GM12878 (cell line): ENCODE measurements at regions not wholly inside any gene's neighbourhood (a gene's known extent, or its start where the extent isn't known, plus 50 kb on each side); places are given as distances from the start of the nearest gene placed in this dataset.

ENCODE experiments used
- ATAC-seq: fragments of 200-7000 bp; cut with Tn5 transposase; 3 replicates; pipeline ENCODE4 v1.9.1; 2020; ENCODE audit warnings: mild to moderate bottlenecking, moderate library complexity
- BruUV-seq: library from RNA; stranded (reverse); fragments of 400-500 nt; replicated peaks from 2 replicates; lab custom pipeline; 2021; lab: Mats Ljungman, UMichigan
- CTCF ChIA-PET: fragments of 300-600 bp; sonication (Branson Sonifier 250); formaldehyde crosslinking; extraction: SDS; loops from one replicate; lab custom pipeline; 2021; ENCODE audit warnings: inconsistent platforms; lab: Yijun Ruan, JAX
- POLR2A ChIA-PET: fragments of 350-600 bp; formaldehyde crosslinking; extraction: SDS; loops from one replicate; lab custom pipeline; 2021; ENCODE audit warnings: inconsistent platforms; lab: Charles Lee
- RAD21 ChIA-PET: fragments of 300-600 bp; sonication (Branson Sonifier 250); formaldehyde crosslinking; loops from one replicate; lab custom pipeline; 2023; ENCODE audit warnings: antibody characterized with exemption; ENCODE audit not compliant: unreplicated experiment; lab: Charles Lee
- SMC1A ChIA-PET: fragments of 300-600 bp; sonication (Branson Sonifier 250); formaldehyde crosslinking; loops from one replicate; lab custom pipeline; 2023; ENCODE audit not compliant: unreplicated experiment, uncharacterized antibody; lab: Charles Lee
- DNase-seq: peaks from one replicate; pipeline ENCODE4 v3.0.0-alpha.2; 2011; ENCODE audit warnings: low read depth, low spot score
- FAIRE-seq: peaks from 3 replicates; lab custom pipeline; 2011; peaks lifted over from hg19 to GRCh38; lab: Jason Lieb, UNC
- H2AFZ ChIP-seq: 2 replicates; pipeline ENCODE4 v1.6.0; 2011; ENCODE audit warnings: low read depth, low read length, control low read depth; ENCODE audit not compliant: control insufficient read depth
- H3K27ac ChIP-seq: 2 replicates; pipeline ENCODE4 v1.5.1; 2011; ENCODE audit warnings: control low read depth; ENCODE audit not compliant: control insufficient read depth, insufficient read depth
- H3K27me3 ChIP-seq, 2 experiments: replicated peaks in 1 of 2; 2 replicates each; pipeline versions ENCODE4 v1.6.0 to v1.6.1; 2011; ENCODE audit warnings: low read length in 1 of 2; ENCODE audit not compliant: control insufficient read depth in 2 of 2, insufficient read depth in 2 of 2
- H3K36me3 ChIP-seq, 2 experiments: 2 replicates each; pipeline ENCODE4 v1.5.1; 2011; ENCODE audit warnings: low read length in 1 of 2; ENCODE audit not compliant: control insufficient read depth in 2 of 2, insufficient read depth in 2 of 2
- H3K4me1 ChIP-seq: 2 replicates; pipeline ENCODE4 v1.6.1; 2011; ENCODE audit warnings: mild to moderate bottlenecking, low read length, moderate library complexity, mixed read lengths; ENCODE audit not compliant: control insufficient read depth, insufficient read depth
- H3K4me2 ChIP-seq: 2 replicates; pipeline ENCODE4 v1.6.0; 2011; ENCODE audit warnings: control low read depth; ENCODE audit not compliant: control insufficient read depth, insufficient read depth
- H3K4me3 ChIP-seq: fragments of 200-600 bp; sonication (generic); 2 replicates; pipeline ENCODE4 v1.5.1; 2016
- H3K79me2 ChIP-seq: 2 replicates; pipeline ENCODE4 v1.6.0; 2011; ENCODE audit warnings: low read length; ENCODE audit not compliant: control insufficient read depth, insufficient read depth
- H3K9ac ChIP-seq: 2 replicates; pipeline ENCODE4 v1.8.0; 2011; ENCODE audit warnings: low read length, control low read depth, mixed read lengths; ENCODE audit not compliant: control insufficient read depth, insufficient read depth
- H3K9me3 ChIP-seq: replicated peaks from 3 replicates; pipeline ENCODE4 v1.5.1; 2011; ENCODE audit warnings: mild to moderate bottlenecking, low read length; ENCODE audit not compliant: control insufficient read depth, insufficient read depth
- H4K20me1 ChIP-seq: 2 replicates; pipeline ENCODE4 v1.6.0; 2011; ENCODE audit not compliant: control insufficient read depth, insufficient read depth
- CEBPB ChIP-seq, 2 experiments: fragments of 150-350 bp in 1 of 2; IDR thresholded peaks; 2 replicates each; pipeline ENCODE4 v1.6.1; 2012 to 2014; ENCODE audit warnings: low read depth in 2 of 2, low read length in 2 of 2, borderline replicate concordance in 1 of 2, inconsistent platforms in 1 of 2
- EGR1 ChIP-seq, 2 experiments: IDR thresholded peaks; 1 replicate in 1 of 2; 2 replicates in 1 of 2; pipeline ENCODE4 v1.6.1; 2011 to 2012; ENCODE audit warnings: low read depth in 2 of 2, low read length in 2 of 2, borderline replicate concordance in 1 of 2, mild to moderate bottlenecking in 1 of 2, moderate library complexity in 1 of 2
- POLR2AphosphoS2 ChIP-seq: IDR thresholded peaks from 2 replicates; pipeline ENCODE4 v1.6.1; 2011; ENCODE audit warnings: low read depth, mild to moderate bottlenecking, low read length, improper control_type of control experiment, moderate library complexity
- ZBTB33 ChIP-seq: fragments of 450-650 bp; IDR thresholded peaks from 2 replicates; pipeline ENCODE4 v1.6.1; 2017; ENCODE audit warnings: mild to moderate bottlenecking
- ZNF274 ChIP-seq: IDR thresholded peaks from one replicate; pipeline ENCODE4 v1.8.0; 2011; ENCODE audit not compliant: insufficient read length, insufficient read depth
- WGBS: methylation state at CpG from one replicate; pipeline ENCODE4 v1.1.6; 2016; ENCODE audit warnings: low lambda C conversion rate; ENCODE audit not compliant: insufficient replicate concordance, insufficient coverage; ENCODE audit errors: missing lambda C conversion rate; 5-methylcytosine and 5-hydroxymethylcytosine counted together
- in situ Hi-C: fragments of 300-500 bp; cut with MboI; formaldehyde crosslinking; loops from 9 replicates; pipeline ENCODE4 v1.14.3; 2018; ENCODE audit warnings: mixed read lengths
- intact Hi-C: fragments of 100-400 bp; cut with micrococcal nuclease; formaldehyde crosslinking; loops from one replicate; pipeline ENCODE4 v1.14.2; 2022; ENCODE audit not compliant: unreplicated experiment
- TF ChIP-seq, protein P1 (sequence below): fragments of 450-650 bp; IDR thresholded peaks from 2 replicates; pipeline ENCODE4 v1.6.1; 2017; ENCODE audit warnings: antibody characterized with exemption, mild to moderate bottlenecking, moderate library complexity
- TF ChIP-seq, protein P2 (sequence below): IDR thresholded peaks from 2 replicates; pipeline ENCODE4 v1.6.1; 2011; ENCODE audit warnings: low read depth, mild to moderate bottlenecking, low read length, moderate library complexity, borderline replicate concordance; ENCODE audit errors: extremely low read depth

- H3K4me2 ChIP-seq: no peak overlapping the region
- ChIA-PET POLR2A (interaction anchor here (0.7 kb wide), 1 partner anchor 881 kb away, joined by 5 read pairs; no protein-coding TSS in a partner anchor), RAD21 (no interaction called here), CTCF (no interaction called here), SMC1A (no interaction called here)
- H3K36me3 ChIP-seq: no peaks in the 10 kb centered on the region
- TF ChIP-seq, protein P1, sequence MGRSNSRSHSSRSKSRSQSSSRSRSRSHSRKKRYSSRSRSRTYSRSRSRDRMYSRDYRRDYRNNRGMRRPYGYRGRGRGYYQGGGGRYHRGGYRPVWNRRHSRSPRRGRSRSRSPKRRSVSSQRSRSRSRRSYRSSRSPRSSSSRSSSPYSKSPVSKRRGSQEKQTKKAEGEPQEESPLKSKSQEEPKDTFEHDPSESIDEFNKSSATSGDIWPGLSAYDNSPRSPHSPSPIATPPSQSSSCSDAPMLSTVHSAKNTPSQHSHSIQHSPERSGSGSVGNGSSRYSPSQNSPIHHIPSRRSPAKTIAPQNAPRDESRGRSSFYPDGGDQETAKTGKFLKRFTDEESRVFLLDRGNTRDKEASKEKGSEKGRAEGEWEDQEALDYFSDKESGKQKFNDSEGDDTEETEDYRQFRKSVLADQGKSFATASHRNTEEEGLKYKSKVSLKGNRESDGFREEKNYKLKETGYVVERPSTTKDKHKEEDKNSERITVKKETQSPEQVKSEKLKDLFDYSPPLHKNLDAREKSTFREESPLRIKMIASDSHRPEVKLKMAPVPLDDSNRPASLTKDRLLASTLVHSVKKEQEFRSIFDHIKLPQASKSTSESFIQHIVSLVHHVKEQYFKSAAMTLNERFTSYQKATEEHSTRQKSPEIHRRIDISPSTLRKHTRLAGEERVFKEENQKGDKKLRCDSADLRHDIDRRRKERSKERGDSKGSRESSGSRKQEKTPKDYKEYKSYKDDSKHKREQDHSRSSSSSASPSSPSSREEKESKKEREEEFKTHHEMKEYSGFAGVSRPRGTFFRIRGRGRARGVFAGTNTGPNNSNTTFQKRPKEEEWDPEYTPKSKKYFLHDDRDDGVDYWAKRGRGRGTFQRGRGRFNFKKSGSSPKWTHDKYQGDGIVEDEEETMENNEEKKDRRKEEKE: no peak
- TF ChIP-seq, protein P2, sequence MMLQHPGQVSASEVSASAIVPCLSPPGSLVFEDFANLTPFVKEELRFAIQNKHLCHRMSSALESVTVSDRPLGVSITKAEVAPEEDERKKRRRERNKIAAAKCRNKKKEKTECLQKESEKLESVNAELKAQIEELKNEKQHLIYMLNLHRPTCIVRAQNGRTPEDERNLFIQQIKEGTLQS: no peak
- TF ChIP-seq ZNF274 (no peak), CEBPB (IDR thresholded peaks at IDR 0.05; ENCODE audit: borderline replicate concordance in 1 of 2, low read depth in 2 of 2, low read length in 2 of 2) (no peak), POLR2AphosphoS2 (no peak), EGR1 (IDR thresholded peaks at IDR 0.05; ENCODE audit: borderline replicate concordance in 1 of 2, low read depth in 2 of 2, low read length in 2 of 2) (no peak), ZBTB33 (no peak)
- ATAC-seq: no peak
- no peak for DNase-seq
- no peaks in the 10 kb centered on the region for H3K4me1 ChIP-seq
- no peak overlapping the region for H3K27ac ChIP-seq
- in situ Hi-C loops: no loop called here
- BruUV-seq: no TSS peak
- H3K9ac ChIP-seq: no peak overlapping the region
- no peaks in the 10 kb centered on the region for H4K20me1 ChIP-seq
- no peaks in the 10 kb centered on the region for H3K27me3 ChIP-seq
- no peak overlapping the region for H2AFZ ChIP-seq
- FAIRE-seq: no peak
- no peaks in the 10 kb centered on the region for H3K79me2 ChIP-seq
- WGBS: 36% methylated on average over 1 of the region's 1 CpG
- intact Hi-C loops: no loop called here
- no peaks in the 10 kb centered on the region; the same call in 2 of the 3 replicates for H3K9me3 ChIP-seq
- no peak overlapping the region for H3K4me3 ChIP-seq
Observed at GRCh38 chr21:41037936-41038335, 130.0 kb upstream of the BACE2 start.
